Suprapubic skin (tissue), 4 donors: ENCODE measurements at regions not wholly inside any gene's neighbourhood (a gene's known extent, or its start where the extent isn't known, plus 50 kb on each side); places are given as distances from the start of the nearest gene placed in this dataset.
A peak's percentile ranks its signal among the peaks of the same experiment; 100 is the strongest.
"Not testable (repeated sequence)": the region's sequence is repeated elsewhere in the genome, so short reads cannot be mapped to it uniquely, and the experiment has no call there.

Experiments
- DNase-seq, 2 donors: peaks; one replicate each; pipeline ENCODE4 v3.0.0-alpha.2; 2019; ENCODE audit warnings: low spot score in 2 of 2
- H3K27ac ChIP-seq: fragments of 200-600 bp; sonication (generic); one replicate; pipeline ENCODE4 v1.5.1; 2019
- H3K27me3 ChIP-seq: fragments of 200-600 bp; sonication (generic); one replicate; pipeline ENCODE4 v1.5.1; 2019
- H3K36me3 ChIP-seq: fragments of 200-600 bp; sonication (generic); one replicate; pipeline ENCODE4 v1.5.1; 2019
- H3K4me1 ChIP-seq: fragments of 200-600 bp; sonication (generic); one replicate; pipeline ENCODE4 v1.5.1; 2019
- H3K4me3 ChIP-seq: fragments of 200-600 bp; sonication (generic); one replicate; pipeline ENCODE4 v1.5.1; 2019; ENCODE audit warnings: mild to moderate bottlenecking
- H3K9me3 ChIP-seq: fragments of 200-600 bp; sonication (generic); one replicate; pipeline ENCODE4 v1.5.1; 2019
- EP300 ChIP-seq: sonication (generic); formaldehyde crosslinking; IDR thresholded peaks from one replicate; pipeline ENCODE4 v1.6.1; 2017; ENCODE audit warnings: antibody characterized with exemption
- POLR2A ChIP-seq, 2 donors: fragments of 450-650 bp; IDR thresholded peaks; one replicate each; pipeline ENCODE4 v1.6.1; 2017; ENCODE audit warnings: antibody characterized with exemption in 2 of 2, mild to moderate bottlenecking in 2 of 2, moderate library complexity in 2 of 2
- POLR2AphosphoS5 ChIP-seq, 3 donors: sonication (generic); formaldehyde crosslinking; IDR thresholded peaks; one replicate each; pipeline ENCODE4 v1.6.1; 2017; ENCODE audit warnings: antibody characterized with exemption in 3 of 3
- WGBS: methylation state at CpG from one replicate; pipeline ENCODE4 v1.1.5; 2018; 5-methylcytosine and 5-hydroxymethylcytosine counted together
- TF ChIP-seq, protein P1 (sequence below), 2 donors: fragments of 200-600 bp in 1 of 2; fragments of 450-650 bp in 1 of 2; sonication (generic) in 1 of 2; IDR thresholded peaks; one replicate each; pipeline ENCODE4 v1.5.1; 2016 to 2019; ENCODE audit warnings: antibody characterized with exemption in 2 of 2, mild to moderate bottlenecking in 1 of 2, moderate library complexity in 1 of 2

DNA sequence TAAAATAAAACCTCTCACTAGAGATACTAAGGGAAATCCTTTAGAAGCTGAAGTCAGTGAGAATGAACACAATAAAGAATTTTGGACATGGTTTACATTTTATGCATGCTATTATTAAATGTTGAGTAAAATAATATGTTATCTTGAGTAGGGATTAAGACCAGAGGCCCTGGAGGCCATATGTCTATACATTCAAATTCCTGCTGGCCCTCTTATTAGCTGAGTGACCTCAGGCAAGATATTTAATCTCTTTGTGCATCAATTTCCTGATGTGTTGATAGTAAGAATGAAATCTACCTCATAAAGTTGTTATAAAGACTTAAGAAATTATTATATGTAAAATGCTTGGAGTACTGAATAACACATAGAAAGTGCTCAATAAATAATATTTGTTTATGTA, 281.1 kb upstream of the KLF4 start:
- no peaks in the 10 kb centered on the region for H3K9me3 ChIP-seq
- no peak for DNase-seq
- TF ChIP-seq EP300 (no peak), POLR2A (IDR thresholded peaks at IDR 0.05) (no peak), POLR2AphosphoS5 (IDR thresholded peaks at IDR 0.05) (no peak)
- TF ChIP-seq, protein P1, sequence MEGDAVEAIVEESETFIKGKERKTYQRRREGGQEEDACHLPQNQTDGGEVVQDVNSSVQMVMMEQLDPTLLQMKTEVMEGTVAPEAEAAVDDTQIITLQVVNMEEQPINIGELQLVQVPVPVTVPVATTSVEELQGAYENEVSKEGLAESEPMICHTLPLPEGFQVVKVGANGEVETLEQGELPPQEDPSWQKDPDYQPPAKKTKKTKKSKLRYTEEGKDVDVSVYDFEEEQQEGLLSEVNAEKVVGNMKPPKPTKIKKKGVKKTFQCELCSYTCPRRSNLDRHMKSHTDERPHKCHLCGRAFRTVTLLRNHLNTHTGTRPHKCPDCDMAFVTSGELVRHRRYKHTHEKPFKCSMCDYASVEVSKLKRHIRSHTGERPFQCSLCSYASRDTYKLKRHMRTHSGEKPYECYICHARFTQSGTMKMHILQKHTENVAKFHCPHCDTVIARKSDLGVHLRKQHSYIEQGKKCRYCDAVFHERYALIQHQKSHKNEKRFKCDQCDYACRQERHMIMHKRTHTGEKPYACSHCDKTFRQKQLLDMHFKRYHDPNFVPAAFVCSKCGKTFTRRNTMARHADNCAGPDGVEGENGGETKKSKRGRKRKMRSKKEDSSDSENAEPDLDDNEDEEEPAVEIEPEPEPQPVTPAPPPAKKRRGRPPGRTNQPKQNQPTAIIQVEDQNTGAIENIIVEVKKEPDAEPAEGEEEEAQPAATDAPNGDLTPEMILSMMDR (IDR thresholded peaks at IDR 0.05) = no peak
- H3K27ac ChIP-seq = no peak overlapping the region
- H3K4me3 ChIP-seq = no peak overlapping the region
- H3K4me1 ChIP-seq = no peaks in the 10 kb centered on the region
- no peaks in the 10 kb centered on the region for H3K36me3 ChIP-seq
- H3K27me3 ChIP-seq = no peaks in the 10 kb centered on the region

DNA sequence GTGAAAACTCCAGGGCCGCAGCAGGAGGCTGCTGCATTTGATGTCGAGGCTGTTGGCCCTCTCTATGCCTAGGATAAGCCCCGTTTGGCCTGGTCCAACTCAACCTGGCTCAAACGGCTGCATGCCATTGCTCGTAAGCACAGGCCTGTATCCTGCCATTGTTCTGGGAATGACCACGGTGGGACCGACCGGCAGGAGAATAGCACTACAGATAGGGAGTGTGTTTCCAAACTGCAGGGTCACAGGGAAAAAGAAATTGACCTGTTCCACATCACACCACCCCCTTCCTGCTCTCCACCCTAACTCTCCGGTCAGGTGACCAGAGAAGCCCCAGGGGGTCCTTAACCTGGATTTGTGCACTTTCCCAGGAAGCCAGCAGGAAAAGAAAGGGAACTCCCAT, 278.7 kb upstream of the KLF4 start:
- Histone ChIP-seq H3K36me3 (no peaks in the 10 kb centered on the region), H3K27me3 (no peaks in the 10 kb centered on the region), H3K4me1 (no peaks in the 10 kb centered on the region), H3K4me3 (no peak overlapping the region), H3K9me3 (no peaks in the 10 kb centered on the region), H3K27ac (no peak overlapping the region)
- WGBS = 84% methylated on average over 4 of the region's 9 CpGs
- TF ChIP-seq POLR2AphosphoS5 (IDR thresholded peaks at IDR 0.05) = no peak
- TF ChIP-seq EP300 = no peak
- TF ChIP-seq POLR2A (IDR thresholded peaks at IDR 0.05) = no peak
- TF ChIP-seq, protein P1 (IDR thresholded peaks at IDR 0.05) = no peak
- no peak for DNase-seq

DNA sequence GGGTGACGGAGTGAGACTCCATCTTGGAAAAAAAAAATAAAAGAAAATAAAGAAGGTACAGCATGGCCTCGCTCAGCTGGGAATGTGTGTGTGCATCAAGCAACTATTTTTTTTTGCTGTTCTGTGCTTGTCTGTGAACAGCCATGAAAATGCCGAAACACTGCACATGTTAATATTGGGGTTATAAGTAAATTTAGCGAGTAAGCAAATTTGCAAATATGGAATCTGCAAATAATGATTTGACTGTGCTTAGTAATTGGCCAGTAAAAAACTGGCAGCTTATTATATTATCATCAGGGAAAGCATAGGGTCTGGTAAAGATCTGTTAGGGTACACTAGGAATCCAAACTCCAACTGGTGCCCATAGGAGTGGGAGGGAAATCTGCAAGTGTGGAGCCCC, 278.1 kb upstream of the KLF4 start:
- Histone ChIP-seq H3K4me3 (no peak overlapping the region), H3K27me3 (no peaks in the 10 kb centered on the region), H3K27ac (no peak overlapping the region), H3K36me3 (no peaks in the 10 kb centered on the region), H3K9me3 (no peaks in the 10 kb centered on the region), H3K4me1 (no peaks in the 10 kb centered on the region)
- TF ChIP-seq POLR2AphosphoS5 (IDR thresholded peaks at IDR 0.05) = no peak
- no peak for TF ChIP-seq EP300
- TF ChIP-seq, protein P1 (IDR thresholded peaks at IDR 0.05) = no peak
- TF ChIP-seq POLR2A (IDR thresholded peaks at IDR 0.05) = no peak
- no peak for DNase-seq
- WGBS = 95% methylated on average over 4 of the region's 4 CpGs

DNA sequence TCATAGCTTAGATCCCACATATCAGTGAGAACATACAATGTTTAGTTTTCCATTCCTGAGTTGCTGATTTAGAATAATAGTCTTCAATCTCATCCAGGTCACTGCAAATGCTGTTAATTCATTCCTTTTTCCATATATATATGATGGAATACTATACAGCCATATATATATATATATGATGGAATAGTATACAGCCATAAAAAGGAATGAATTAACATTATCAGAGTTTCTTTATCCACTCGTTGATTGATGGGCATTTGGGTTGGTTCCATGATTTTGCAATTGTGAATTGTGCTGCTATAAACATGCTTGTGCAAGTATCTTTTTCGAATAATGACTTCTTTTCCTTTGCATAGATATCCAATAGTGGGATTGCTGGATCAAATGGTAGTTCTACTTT, 273.9 kb upstream of the KLF4 start:
- DNase-seq, H3K4me1 ChIP-seq, H3K27ac ChIP-seq, H3K4me3 ChIP-seq, H3K9me3 ChIP-seq, H3K27me3 ChIP-seq, H3K36me3 ChIP-seq: not testable (repeated sequence)
- WGBS = 77% methylated on average over 2 of the region's 2 CpGs

DNA sequence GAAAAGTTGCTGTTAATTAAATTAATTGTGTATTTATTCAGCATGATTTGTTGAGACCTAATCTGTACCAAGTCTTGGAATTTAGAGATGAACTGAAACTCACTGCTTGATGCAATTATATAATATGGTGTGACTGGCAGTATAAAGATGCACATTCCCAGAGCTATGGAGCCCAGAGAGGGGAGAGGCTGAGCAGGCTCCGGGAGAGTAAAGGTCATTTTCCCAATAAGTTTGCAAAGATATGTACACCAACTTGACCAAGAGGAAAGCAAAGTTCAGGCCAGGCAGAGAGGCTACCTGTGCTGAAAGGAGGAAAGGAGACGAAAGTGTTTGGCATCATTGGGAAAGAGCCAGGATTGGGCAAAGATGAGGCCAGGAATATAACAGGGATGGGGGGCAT, 271.7 kb upstream of the KLF4 start:
- WGBS = 88% methylated on average over 2 of the region's 2 CpGs
- Histone ChIP-seq H3K27me3 (no peaks in the 10 kb centered on the region), H3K36me3 (no peaks in the 10 kb centered on the region), H3K27ac (peak overlapping the region; percentile 40), H3K4me3 (no peak overlapping the region), H3K4me1 (peaks cover 2% of the 10 kb centered on the region), H3K9me3 (no peaks in the 10 kb centered on the region)
- no peak for DNase-seq
- no peak for TF ChIP-seq POLR2AphosphoS5 (IDR thresholded peaks at IDR 0.05)
- TF ChIP-seq, protein P1 (IDR thresholded peaks at IDR 0.05) = no peak
- no peak for TF ChIP-seq EP300
- no peak for TF ChIP-seq POLR2A (IDR thresholded peaks at IDR 0.05)

DNA sequence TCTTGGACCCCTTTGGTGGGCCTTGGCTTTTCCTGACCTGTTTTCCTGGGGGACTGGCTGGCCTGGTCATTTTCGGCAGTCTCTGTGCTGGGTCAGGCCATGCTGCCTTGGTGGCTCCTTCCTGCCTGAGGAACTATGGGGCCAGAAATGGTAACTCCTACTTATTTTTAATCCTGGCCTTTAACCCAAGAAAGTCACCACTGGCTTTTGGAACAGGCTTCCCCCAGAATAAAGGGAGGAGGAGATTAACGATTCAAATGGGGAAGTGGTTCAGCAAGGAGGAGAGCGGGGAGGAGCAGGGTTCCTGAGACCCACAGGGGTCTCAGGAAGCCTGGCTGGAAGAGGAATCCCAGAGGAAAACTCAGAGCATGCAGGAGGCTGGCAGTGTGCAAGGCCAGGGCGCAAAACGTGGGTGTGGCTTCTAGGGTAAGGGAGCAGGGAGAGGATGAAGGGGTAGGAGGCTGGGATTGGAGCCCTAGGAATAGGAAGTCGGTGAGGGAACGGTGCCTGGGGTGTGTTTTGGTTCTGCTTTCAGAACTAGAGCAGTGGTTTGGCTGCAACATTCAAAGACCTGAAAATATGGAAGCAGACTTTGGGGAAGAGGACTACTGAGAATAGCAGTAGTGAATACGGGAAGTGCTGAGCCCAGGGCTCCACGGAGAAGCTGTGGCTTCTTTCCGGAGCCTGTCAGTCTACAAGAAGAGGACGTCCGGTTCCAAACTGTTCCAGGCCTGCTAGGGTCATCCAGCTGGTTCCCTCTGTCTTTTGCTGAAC, 271.1 kb upstream of the KLF4 start:
- Histone ChIP-seq H3K9me3 (no peaks in the 10 kb centered on the region), H3K4me3 (no peak overlapping the region), H3K4me1 (peaks cover 2% of the 10 kb centered on the region), H3K27ac (peak overlapping the region; percentile 23), H3K27me3 (no peaks in the 10 kb centered on the region), H3K36me3 (no peaks in the 10 kb centered on the region)
- no peak for TF ChIP-seq POLR2A (IDR thresholded peaks at IDR 0.05)
- TF ChIP-seq POLR2AphosphoS5 (IDR thresholded peaks at IDR 0.05) = no peak
- TF ChIP-seq, protein P1 (IDR thresholded peaks at IDR 0.05) = no peak
- TF ChIP-seq EP300 = no peak
- no peak for DNase-seq
- WGBS = 70% methylated on average over 12 of the region's 12 CpGs
